Nephron progenitor cell (in vitro differentiated cells): ENCODE measurements at regions not wholly inside any gene's neighbourhood (a gene's known extent, or its start where the extent isn't known, plus 50 kb on each side); places are given as distances from the start of the nearest gene placed in this dataset.

Source experiments
- DNase-seq: peaks from one replicate; pipeline ENCODE4 v3.0.0; 2021
- H3K27ac Mint-ChIP-seq: 2 replicates; pipeline ENCODE4 v1.8.0; 2021; ENCODE audit warnings: mild to moderate bottlenecking, moderate library complexity, mixed read lengths
- H3K27me3 Mint-ChIP-seq: 2 replicates; pipeline ENCODE4 v1.8.0; 2021; ENCODE audit warnings: mild to moderate bottlenecking, low read depth, mixed read lengths; ENCODE audit not compliant: poor library complexity
- H3K36me3 Mint-ChIP-seq: 2 replicates; pipeline ENCODE4 v1.8.0; 2021; ENCODE audit warnings: low read depth, mixed read lengths
- H3K4me1 Mint-ChIP-seq: 2 replicates; pipeline ENCODE4 v1.8.0; 2021; ENCODE audit warnings: mixed read lengths
- H3K4me3 Mint-ChIP-seq: 2 replicates; pipeline ENCODE4 v1.8.0; 2021; ENCODE audit warnings: mild to moderate bottlenecking, moderate library complexity, mixed read lengths
- H3K9me3 Mint-ChIP-seq: 2 replicates; pipeline ENCODE4 v1.8.0; 2021; ENCODE audit warnings: mild to moderate bottlenecking, moderate library complexity, mixed read lengths
- CTCF ChIP-seq: fragments of 200-600 bp; sonication (generic); IDR thresholded peaks from 2 replicates; pipeline ENCODE4 v1.5.0; 2021; ENCODE audit warnings: antibody characterized with exemption

GRCh38 chr19:56972291-56972841 lies 131.8 kb upstream of the PEG3 start:
- no peak for TF ChIP-seq CTCF
- Mint-ChIP-seq H3K36me3 (peaks cover 5% of the 10 kb centered on the region), H3K9me3 (peaks cover 92% of the 10 kb centered on the region), H3K27ac (no peak overlapping the region), H3K4me1 (no peaks in the 10 kb centered on the region), H3K27me3 (peaks cover 6% of the 10 kb centered on the region), H3K4me3 (no peak overlapping the region)
- no peak for DNase-seq

GRCh38 chr19:56973713-56974555 lies 133.4 kb upstream of the PEG3 start:
- Mint-ChIP-seq H3K4me1 (no peaks in the 10 kb centered on the region), H3K9me3 (peaks cover 92% of the 10 kb centered on the region), H3K4me3 (no peak overlapping the region), H3K27ac (no peak overlapping the region), H3K27me3 (peaks cover 6% of the 10 kb centered on the region), H3K36me3 (peaks cover 5% of the 10 kb centered on the region)
- no peak for DNase-seq
- no peak for TF ChIP-seq CTCF

- Mint-ChIP-seq H3K27ac (no peak overlapping the region), H3K36me3 (peaks cover 5% of the 10 kb centered on the region), H3K4me1 (no peaks in the 10 kb centered on the region), H3K4me3 (no peak overlapping the region), H3K9me3 (peaks cover 92% of the 10 kb centered on the region), H3K27me3 (peaks cover 6% of the 10 kb centered on the region)
- no peak for DNase-seq
- no peak for TF ChIP-seq CTCF
Observed at GRCh38 chr19:56974556-56975207, 134.2 kb upstream of the PEG3 start.

GRCh38 chr19:56976300-56976699 lies 135.8 kb upstream of the PEG3 start:
- Mint-ChIP-seq H3K4me1 (no peaks in the 10 kb centered on the region), H3K27ac (no peak overlapping the region), H3K9me3 (peaks cover 90% of the 10 kb centered on the region), H3K27me3 (peaks cover 6% of the 10 kb centered on the region), H3K36me3 (peaks cover 5% of the 10 kb centered on the region), H3K4me3 (no peak overlapping the region)
- TF ChIP-seq CTCF = no peak
- no peak for DNase-seq

GRCh38 chr19:56976995-56977906 lies 136.7 kb upstream of the PEG3 start:
- Mint-ChIP-seq H3K27me3 (peaks cover 6% of the 10 kb centered on the region), H3K36me3 (peaks cover 5% of the 10 kb centered on the region), H3K4me1 (no peaks in the 10 kb centered on the region), H3K4me3 (no peak overlapping the region), H3K9me3 (peaks cover 93% of the 10 kb centered on the region), H3K27ac (no peak overlapping the region)
- TF ChIP-seq CTCF = no peak
- no peak for DNase-seq
